A549 (cell line): ENCODE measurements at regions not wholly inside any gene's neighbourhood (a gene's known extent, or its start where the extent isn't known, plus 50 kb on each side); places are given as distances from the start of the nearest gene placed in this dataset.

Experiments
- ATAC-seq, 2 experiments: fragments of 200-7000 bp in 1 of 2; fragments of >200 bp in 1 of 2; cut with Nextera tagmentation in 1 of 2; cut with Tn5 transposase in 1 of 2; 3 replicates each; pipeline versions ENCODE4 v1.8.0 to v1.9.1; 2018 to 2020; ENCODE audit warnings: mild to moderate bottlenecking in 1 of 2, moderate library complexity in 1 of 2
- CTCF ChIA-PET: fragments of 300-600 bp; sonication (Branson Sonifier 250); formaldehyde crosslinking; extraction: SDS; loops from one replicate; lab custom pipeline; 2021; ENCODE audit warnings: antibody characterized with exemption, inconsistent platforms; lab: Yijun Ruan, JAX
- POLR2A ChIA-PET: fragments of 350-600 bp; formaldehyde crosslinking; extraction: SDS; loops from one replicate; lab custom pipeline; 2021; ENCODE audit warnings: antibody characterized with exemption, inconsistent platforms; lab: Yijun Ruan, JAX
- DNase-seq, 2 experiments: peaks; one replicate each; pipeline versions ENCODE4 v3.0.0 to v3.0.0-alpha.2; 2011 to 2016; ENCODE audit warnings: low read depth in 1 of 2, low spot score in 1 of 2
- FAIRE-seq: peaks from 2 replicates; lab custom pipeline; 2011; peaks lifted over from hg19 to GRCh38; lab: Jason Lieb, UNC
- H3K27ac ChIP-seq, 2 experiments: fragments of >200 bp; sonication (Bioruptor Twin); formaldehyde crosslinking; 3 replicates each; pipeline ENCODE4 v1.5.1; 2016 to 2017
- H3K4me1 ChIP-seq: fragments of >200 bp; sonication (Bioruptor Twin); formaldehyde crosslinking; 3 replicates; pipeline ENCODE4 v1.6.1; 2016
- H3K4me2 ChIP-seq: fragments of >200 bp; sonication (Bioruptor Twin); formaldehyde crosslinking; 3 replicates; pipeline ENCODE4 v1.6.1; 2016
- H3K4me3 ChIP-seq: fragments of >200 bp; sonication (Bioruptor Twin); formaldehyde crosslinking; 3 replicates; pipeline ENCODE4 v1.5.1; 2016
- H3K9me3 ChIP-seq: fragments of >200 bp; sonication (Bioruptor Twin); formaldehyde crosslinking; 3 replicates; pipeline ENCODE4 v1.6.1; 2016
- CBX8 ChIP-seq: fragments of 200-600 bp; sonication (generic); IDR thresholded peaks from 2 replicates; pipeline ENCODE4 v1.6.1; 2016
- CEBPB ChIP-seq, 2 experiments: fragments of >200 bp in 1 of 2; sonication (Bioruptor Twin) in 1 of 2; formaldehyde crosslinking in 1 of 2; IDR thresholded peaks; 2 replicates each; pipeline ENCODE4 v1.6.1; 2012 to 2016
- CHD2 ChIP-seq: fragments of 150-350 bp; IDR thresholded peaks from 2 replicates; pipeline ENCODE4 v1.6.1; 2014; ENCODE audit warnings: low read length; ENCODE audit not compliant: partially characterized antibody
- CHD4 ChIP-seq: fragments of 200-600 bp; sonication (generic); IDR thresholded peaks from 2 replicates; pipeline ENCODE4 v1.6.1; 2016; ENCODE audit warnings: antibody characterized with exemption, mild to moderate bottlenecking, borderline replicate concordance
- ELK1 ChIP-seq: fragments of 150-350 bp; IDR thresholded peaks from 2 replicates; pipeline ENCODE4 v1.6.1; 2014; ENCODE audit warnings: low read depth, mild to moderate bottlenecking, low read length
- FOXS1 ChIP-seq: fragments of 250-450 bp; sonication (Bioruptor Pico); IDR thresholded peaks from 2 replicates; pipeline ENCODE4 v1.5.0; 2020; ENCODE audit warnings: mild to moderate bottlenecking, moderate library complexity
- HMGXB4 ChIP-seq: fragments of 250-450 bp; sonication (Bioruptor Pico); IDR thresholded peaks from 2 replicates; pipeline ENCODE4 v1.5.0; 2021; ENCODE audit warnings: mild to moderate bottlenecking, moderate library complexity, borderline replicate concordance
- HOXA7 ChIP-seq: fragments of 250-450 bp; sonication (Bioruptor Pico); IDR thresholded peaks from 2 replicates; pipeline ENCODE4 v1.5.0; 2020; ENCODE audit warnings: mild to moderate bottlenecking, moderate library complexity
- HOXB5 ChIP-seq: fragments of 250-450 bp; sonication (Bioruptor Pico); IDR thresholded peaks from 2 replicates; pipeline ENCODE4 v1.5.0; 2020; ENCODE audit warnings: mild to moderate bottlenecking, moderate library complexity
- JUNB ChIP-seq: fragments of >200 bp; sonication (Bioruptor Twin); formaldehyde crosslinking; IDR thresholded peaks from 2 replicates; pipeline ENCODE4 v1.6.1; 2016
- MYC ChIP-seq: IDR thresholded peaks from 2 replicates; pipeline ENCODE4 v1.6.1; 2012; ENCODE audit warnings: mild to moderate bottlenecking, inconsistent platforms, low read length, improper control_type of control experiment, borderline replicate concordance
- NR3C1 ChIP-seq: fragments of >200 bp; sonication (Bioruptor Twin); formaldehyde crosslinking; IDR thresholded peaks from 3 replicates; pipeline ENCODE4 v1.6.1; 2017
- POLR2A ChIP-seq: IDR thresholded peaks from 2 replicates; pipeline ENCODE4 v1.6.1; 2012; ENCODE audit warnings: mild to moderate bottlenecking, low read length
- POLR2AphosphoS2 ChIP-seq: conservative IDR thresholded peaks from 2 replicates; pipeline ENCODE4 v1.6.1; 2012; ENCODE audit warnings: low read length, improper control_type of control experiment, inconsistent platforms
- RARB ChIP-seq: fragments of 250-450 bp; sonication (Bioruptor Pico); IDR thresholded peaks from 2 replicates; pipeline ENCODE4 v1.8.0; 2021; ENCODE audit warnings: mild to moderate bottlenecking, moderate library complexity
- RCOR1 ChIP-seq: fragments of 150-350 bp; IDR thresholded peaks from 2 replicates; pipeline ENCODE4 v1.6.1; 2014; ENCODE audit warnings: antibody characterized with exemption, low read length, low read depth
- REST ChIP-seq: fragments of 200-600 bp; sonication (generic); IDR thresholded peaks from 2 replicates; pipeline ENCODE4 v1.6.1; 2016; ENCODE audit warnings: antibody characterized with exemption, mild to moderate bottlenecking, moderate library complexity
- RFX5 ChIP-seq: fragments of 450-650 bp; IDR thresholded peaks from 2 replicates; pipeline ENCODE4 v1.7.1; 2014; ENCODE audit warnings: antibody characterized with exemption, mild to moderate bottlenecking, moderate library complexity
- RNF2 ChIP-seq: fragments of 200-600 bp; sonication (generic); IDR thresholded peaks from 2 replicates; pipeline ENCODE4 v1.6.1; 2016; ENCODE audit warnings: low read depth, mild to moderate bottlenecking, antibody characterized with exemption, moderate library complexity, borderline replicate concordance
- TP53 ChIP-seq: fragments of 250-450 bp; sonication (Bioruptor Pico); IDR thresholded peaks from 2 replicates; pipeline ENCODE4 v1.5.0; 2021; ENCODE audit warnings: mild to moderate bottlenecking, moderate library complexity
- ZNF302 ChIP-seq: fragments of 250-450 bp; sonication (Bioruptor Pico); IDR thresholded peaks from 2 replicates; pipeline ENCODE4 v1.9.0; 2021; ENCODE audit warnings: inconsistent platforms, mild to moderate bottlenecking, moderate library complexity
- TF ChIP-seq, protein P1 (sequence below): fragments of >200 bp; sonication (Bioruptor Twin); formaldehyde crosslinking; IDR thresholded peaks from 3 replicates; pipeline ENCODE4 v1.5.1; 2016
- TF ChIP-seq, protein P2 (sequence below): fragments of >200 bp; sonication (Bioruptor Twin); formaldehyde crosslinking; IDR thresholded peaks from 3 replicates; pipeline ENCODE4 v1.6.1; 2016
- TF ChIP-seq, protein P3 (sequence below): fragments of 250-450 bp; sonication (Bioruptor Pico); IDR thresholded peaks from 2 replicates; pipeline ENCODE4 v1.5.0; 2020; ENCODE audit warnings: low read depth, mild to moderate bottlenecking, moderate library complexity
- TF ChIP-seq, protein P4 (sequence below): IDR thresholded peaks from 2 replicates; pipeline ENCODE4 v1.6.1; 2012

GRCh38 chr7:46452561-46453135 is 531.6 kb upstream of the IGFBP3 start (continued):
- TF ChIP-seq, protein P1, sequence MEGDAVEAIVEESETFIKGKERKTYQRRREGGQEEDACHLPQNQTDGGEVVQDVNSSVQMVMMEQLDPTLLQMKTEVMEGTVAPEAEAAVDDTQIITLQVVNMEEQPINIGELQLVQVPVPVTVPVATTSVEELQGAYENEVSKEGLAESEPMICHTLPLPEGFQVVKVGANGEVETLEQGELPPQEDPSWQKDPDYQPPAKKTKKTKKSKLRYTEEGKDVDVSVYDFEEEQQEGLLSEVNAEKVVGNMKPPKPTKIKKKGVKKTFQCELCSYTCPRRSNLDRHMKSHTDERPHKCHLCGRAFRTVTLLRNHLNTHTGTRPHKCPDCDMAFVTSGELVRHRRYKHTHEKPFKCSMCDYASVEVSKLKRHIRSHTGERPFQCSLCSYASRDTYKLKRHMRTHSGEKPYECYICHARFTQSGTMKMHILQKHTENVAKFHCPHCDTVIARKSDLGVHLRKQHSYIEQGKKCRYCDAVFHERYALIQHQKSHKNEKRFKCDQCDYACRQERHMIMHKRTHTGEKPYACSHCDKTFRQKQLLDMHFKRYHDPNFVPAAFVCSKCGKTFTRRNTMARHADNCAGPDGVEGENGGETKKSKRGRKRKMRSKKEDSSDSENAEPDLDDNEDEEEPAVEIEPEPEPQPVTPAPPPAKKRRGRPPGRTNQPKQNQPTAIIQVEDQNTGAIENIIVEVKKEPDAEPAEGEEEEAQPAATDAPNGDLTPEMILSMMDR = no peak

DNA sequence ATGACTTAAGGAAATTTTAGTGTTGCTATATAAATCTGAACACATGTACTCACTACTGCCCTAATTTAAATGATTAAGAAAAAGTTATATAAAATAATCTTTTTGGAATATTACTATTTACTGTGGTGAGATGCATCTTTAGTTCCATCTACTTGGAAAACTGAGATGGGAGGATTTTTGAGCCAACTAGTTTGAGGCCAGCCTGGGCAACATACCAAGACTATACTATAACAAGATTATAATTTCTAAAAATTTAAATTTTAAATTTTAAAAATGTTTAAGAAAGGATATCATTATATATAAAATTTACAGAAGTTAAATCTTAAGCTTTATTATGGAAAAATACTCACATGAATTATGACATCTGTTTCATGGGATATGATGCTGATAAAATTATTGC is 530.8 kb upstream of the IGFBP3 start:
- ATAC-seq (no peak), DNase-seq (no peak), FAIRE-seq (no peak)
- H3K4me2 ChIP-seq = no peak overlapping the region
- H3K9me3 ChIP-seq = no peaks in the 10 kb centered on the region
- no peak overlapping the region for H3K4me3 ChIP-seq
- ChIA-PET POLR2A (no interaction called here), CTCF (no interaction called here)
- no peak for TF ChIP-seq RCOR1
- no peak for TF ChIP-seq REST
- TF ChIP-seq NR3C1 = no peak
- TF ChIP-seq POLR2A = no peak
- TF ChIP-seq CEBPB (IDR thresholded peaks at IDR 0.05) = no peak
- no peak for TF ChIP-seq TP53 (CRISPR knock-in tag)
- no peak for TF ChIP-seq MYC
- no peak for TF ChIP-seq RARB
- TF ChIP-seq POLR2AphosphoS2 = no peak
- no peak for TF ChIP-seq JUNB
- no peak for TF ChIP-seq HMGXB4 (CRISPR knock-in tag)
- no peak for TF ChIP-seq CHD4
- TF ChIP-seq ZNF302 (CRISPR knock-in tag) = no peak
- TF ChIP-seq, protein P2, sequence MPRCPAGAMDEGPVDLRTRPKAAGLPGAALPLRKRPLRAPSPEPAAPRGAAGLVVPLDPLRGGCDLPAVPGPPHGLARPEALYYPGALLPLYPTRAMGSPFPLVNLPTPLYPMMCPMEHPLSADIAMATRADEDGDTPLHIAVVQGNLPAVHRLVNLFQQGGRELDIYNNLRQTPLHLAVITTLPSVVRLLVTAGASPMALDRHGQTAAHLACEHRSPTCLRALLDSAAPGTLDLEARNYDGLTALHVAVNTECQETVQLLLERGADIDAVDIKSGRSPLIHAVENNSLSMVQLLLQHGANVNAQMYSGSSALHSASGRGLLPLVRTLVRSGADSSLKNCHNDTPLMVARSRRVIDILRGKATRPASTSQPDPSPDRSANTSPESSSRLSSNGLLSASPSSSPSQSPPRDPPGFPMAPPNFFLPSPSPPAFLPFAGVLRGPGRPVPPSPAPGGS = no peak
- TF ChIP-seq HOXB5 = no peak
- no peak for TF ChIP-seq FOXS1 (CRISPR knock-in tag)
- no peaks in the 10 kb centered on the region for H3K4me1 ChIP-seq
- H3K27ac ChIP-seq = no peak overlapping the region

DNA sequence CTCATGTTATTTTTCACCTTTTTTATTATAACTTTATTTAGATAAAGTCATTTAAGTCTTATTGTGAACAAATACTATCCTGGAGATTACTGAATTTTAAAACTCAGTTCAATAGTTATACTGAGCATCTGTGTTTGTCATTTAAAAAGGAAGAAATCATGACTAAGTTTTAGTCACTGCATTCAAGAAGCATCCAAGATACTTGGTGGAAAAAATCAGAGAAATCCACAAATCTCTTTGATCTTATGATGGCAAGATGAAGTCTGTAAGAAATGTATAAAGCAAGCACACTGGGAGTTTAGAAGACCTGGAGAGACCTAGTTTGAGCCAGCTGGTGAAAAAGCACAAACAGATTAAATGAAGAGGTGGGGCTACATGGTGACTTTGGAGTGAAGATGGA is 529.8 kb upstream of the IGFBP3 start:
- ChIA-PET CTCF (interaction anchor here (0.6 to 1.3 kb wide), 2 partner anchors 35 to 215 kb away, joined by 3 read pairs; no protein-coding TSS in a partner anchor), POLR2A (no interaction called here)
- Histone ChIP-seq H3K4me3 (no peak overlapping the region), H3K9me3 (no peaks in the 10 kb centered on the region), H3K4me2 (no peak overlapping the region), H3K27ac (no peak overlapping the region), H3K4me1 (no peaks in the 10 kb centered on the region)
- FAIRE-seq (no peak), ATAC-seq (no peak), DNase-seq (no peak)
- TF ChIP-seq, protein P3, sequence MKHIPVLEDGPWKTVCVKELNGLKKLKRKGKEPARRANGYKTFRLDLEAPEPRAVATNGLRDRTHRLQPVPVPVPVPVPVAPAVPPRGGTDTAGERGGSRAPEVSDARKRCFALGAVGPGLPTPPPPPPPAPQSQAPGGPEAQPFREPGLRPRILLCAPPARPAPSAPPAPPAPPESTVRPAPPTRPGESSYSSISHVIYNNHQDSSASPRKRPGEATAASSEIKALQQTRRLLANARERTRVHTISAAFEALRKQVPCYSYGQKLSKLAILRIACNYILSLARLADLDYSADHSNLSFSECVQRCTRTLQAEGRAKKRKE (CRISPR knock-in tag) = no peak
- TF ChIP-seq RFX5 (no peak), CHD2 (no peak), RNF2 (no peak), CBX8 (no peak), HOXB5 (no peak), ELK1 (no peak), HOXA7 (CRISPR knock-in tag) (no peak)
- TF ChIP-seq, protein P4, sequence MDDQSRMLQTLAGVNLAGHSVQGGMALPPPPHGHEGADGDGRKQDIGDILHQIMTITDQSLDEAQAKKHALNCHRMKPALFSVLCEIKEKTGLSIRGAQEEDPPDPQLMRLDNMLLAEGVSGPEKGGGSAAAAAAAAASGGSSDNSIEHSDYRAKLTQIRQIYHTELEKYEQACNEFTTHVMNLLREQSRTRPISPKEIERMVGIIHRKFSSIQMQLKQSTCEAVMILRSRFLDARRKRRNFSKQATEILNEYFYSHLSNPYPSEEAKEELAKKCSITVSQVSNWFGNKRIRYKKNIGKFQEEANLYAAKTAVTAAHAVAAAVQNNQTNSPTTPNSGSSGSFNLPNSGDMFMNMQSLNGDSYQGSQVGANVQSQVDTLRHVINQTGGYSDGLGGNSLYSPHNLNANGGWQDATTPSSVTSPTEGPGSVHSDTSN = no peak
